HG03521 (cell line): ENCODE measurements at regions not wholly inside any gene's neighbourhood (a gene's known extent, or its start where the extent isn't known, plus 50 kb on each side); places are given as distances from the start of the nearest gene placed in this dataset.
"Not testable (repeated sequence)": the region's sequence is repeated elsewhere in the genome, so short reads cannot be mapped to it uniquely, and the experiment has no call there.

Source experiments
- ATAC-seq: cut with Tn5 transposase; IDR thresholded peaks from one replicate; pipeline ENCODE4 v1.9.1; 2021; ENCODE audit warnings: mild to moderate bottlenecking, moderate library complexity; ENCODE audit not compliant: unreplicated experiment

DNA sequence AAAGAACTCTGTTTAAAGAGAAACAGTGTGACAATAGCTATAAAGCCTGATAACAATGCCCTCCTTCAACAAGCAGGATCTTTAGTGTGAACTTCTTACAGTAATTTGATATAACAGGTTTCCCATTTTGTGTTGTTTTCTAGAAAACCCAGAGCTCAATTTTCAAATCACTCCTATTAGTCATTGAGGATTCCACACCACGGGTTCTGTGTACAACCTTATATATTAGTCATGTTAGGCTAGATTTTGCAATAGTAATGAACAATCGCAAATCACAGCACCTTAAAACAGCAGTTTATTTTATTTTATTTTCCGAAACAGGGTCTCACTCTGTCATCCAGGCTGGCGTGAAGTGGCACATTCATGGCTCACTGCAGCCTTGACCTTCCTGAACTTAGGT lies 1020.9 kb upstream of the INTU start:
- ATAC-seq = no peak

GRCh38 chr4:126614356-126614855 lies 1018.4 kb upstream of the INTU start:
- ATAC-seq = no peak

DNA sequence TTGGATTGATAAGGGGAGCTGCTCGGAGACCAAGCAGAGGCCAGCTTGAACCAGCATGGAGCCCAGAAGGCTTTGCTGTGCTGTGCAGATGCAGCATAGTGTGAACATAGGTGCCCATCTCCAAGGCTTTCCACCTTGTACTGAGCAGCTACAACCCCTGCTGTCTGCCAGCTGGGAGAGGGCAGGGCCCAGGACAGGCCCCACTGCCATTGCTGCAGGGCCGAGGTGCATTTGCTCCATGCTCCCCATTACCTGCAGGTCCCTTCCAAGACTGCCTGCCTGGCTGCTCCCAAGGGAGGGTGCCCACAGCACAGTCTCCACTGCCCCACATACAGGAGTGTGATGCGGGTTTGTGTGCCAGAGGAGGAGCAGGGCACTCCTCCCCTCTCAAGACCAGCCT lies 1016.0 kb upstream of the INTU start:
- ATAC-seq = no peak

GRCh38 chr4:126627255-126627654 lies 1005.5 kb upstream of the INTU start:
- ATAC-seq = no peak

- no peak for ATAC-seq
Observed at GRCh38 chr4:126628933-126629332, 1003.8 kb upstream of the INTU start.

DNA sequence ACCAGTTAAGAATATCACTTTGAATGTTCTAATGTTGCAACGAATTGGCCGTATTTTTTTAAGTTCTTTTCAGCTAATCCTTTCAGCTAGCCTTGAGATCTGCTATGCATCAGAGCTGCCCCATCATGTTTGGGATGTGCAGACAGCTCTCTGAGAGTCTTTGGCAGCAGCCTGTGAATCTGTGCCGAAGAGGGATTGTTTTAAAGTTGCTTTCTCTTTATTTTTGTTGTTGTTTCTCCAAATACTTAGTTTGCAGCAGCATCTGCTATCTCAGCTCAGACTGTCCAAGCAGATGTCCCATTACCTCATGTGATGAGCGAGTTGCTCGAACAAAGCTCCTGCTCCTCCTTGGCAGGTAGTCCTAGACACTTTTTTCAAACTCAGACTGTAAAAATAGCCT lies 1002.5 kb upstream of the INTU start:
- ATAC-seq = no peak

- no peak for ATAC-seq
Observed at GRCh38 chr4:126633306-126633705, 999.5 kb upstream of the INTU start.

GRCh38 chr4:126637706-126638105 lies 995.1 kb upstream of the INTU start:
- no peak for ATAC-seq

GRCh38 chr4:126647320-126647719 lies 985.4 kb upstream of the INTU start:
- ATAC-seq = no peak

DNA sequence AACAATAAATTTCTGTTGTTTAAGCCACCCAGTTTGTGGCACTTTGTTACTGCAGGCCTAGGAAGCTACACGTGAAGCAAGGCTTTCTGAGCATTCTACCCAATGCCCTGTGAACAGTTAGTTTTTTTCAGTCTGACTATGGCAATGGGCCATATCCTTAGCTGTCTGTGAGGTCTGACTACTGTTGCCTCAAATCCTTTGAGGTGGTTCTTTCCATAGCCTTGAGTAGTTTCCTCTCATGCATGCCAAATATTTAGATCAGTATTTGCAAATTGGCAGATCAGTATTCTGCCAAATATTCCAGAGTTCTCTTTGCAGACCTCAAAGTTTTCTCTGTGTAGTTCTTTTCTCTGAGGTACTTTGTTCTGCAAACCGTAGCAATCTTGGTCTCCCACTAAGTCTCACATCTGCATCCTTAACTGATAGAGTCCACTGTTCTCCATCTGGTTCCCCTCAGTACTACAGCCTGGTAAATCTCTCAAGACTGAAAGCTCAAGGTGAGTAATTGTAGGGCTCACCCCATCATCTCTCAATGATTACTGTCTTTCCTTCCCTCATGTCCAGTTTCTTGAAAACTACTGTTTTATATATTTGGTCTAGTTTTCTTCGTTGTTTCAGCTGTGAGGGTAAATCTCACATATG lies 984.9 kb upstream of the INTU start:
- ATAC-seq = no peak

- ATAC-seq = no peak
Observed at GRCh38 chr4:126658411-126658810, 974.3 kb upstream of the INTU start.

DNA sequence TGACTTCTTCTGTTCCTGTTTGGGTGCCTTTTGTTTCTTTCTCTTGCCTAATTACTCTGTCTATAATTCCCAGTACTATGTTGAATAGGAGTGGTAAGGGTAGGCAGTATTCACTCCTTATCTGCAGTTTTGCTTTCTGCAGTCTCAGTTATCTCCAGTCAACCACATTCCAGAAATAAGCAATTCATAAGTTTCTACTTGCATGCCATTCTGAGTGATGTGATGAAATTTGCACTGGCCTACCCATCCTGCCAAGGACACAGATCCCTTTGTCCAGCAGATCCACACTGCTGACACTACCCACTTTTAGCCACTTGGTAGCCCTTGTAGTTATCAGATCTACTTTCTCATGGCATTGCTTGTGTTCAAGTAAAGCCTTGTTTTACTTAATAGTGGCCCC lies 971.6 kb upstream of the INTU start:
- ATAC-seq = no peak

DNA sequence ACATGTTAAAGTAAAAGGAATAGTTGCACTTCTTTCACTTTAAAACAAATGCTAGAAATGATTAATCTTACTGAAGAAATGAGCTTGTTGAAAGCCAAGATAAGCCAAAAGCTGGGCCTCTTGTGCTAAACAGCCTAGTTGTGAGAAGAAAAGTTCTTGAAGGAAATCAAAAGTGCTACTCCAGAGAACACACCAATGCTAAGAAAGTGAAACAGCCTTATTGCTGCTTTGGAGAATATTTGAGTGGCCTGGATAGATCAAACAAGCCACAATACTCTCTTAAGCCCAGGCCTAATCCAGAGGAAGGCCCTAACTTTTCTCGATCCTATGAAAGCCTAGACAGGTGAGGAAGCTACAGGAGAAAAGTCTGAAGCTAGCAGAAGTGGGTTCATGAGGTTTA lies 967.9 kb upstream of the INTU start:
- ATAC-seq = no peak

GRCh38 chr4:126670038-126670437 lies 962.7 kb upstream of the INTU start:
- ATAC-seq = not testable (repeated sequence)

DNA sequence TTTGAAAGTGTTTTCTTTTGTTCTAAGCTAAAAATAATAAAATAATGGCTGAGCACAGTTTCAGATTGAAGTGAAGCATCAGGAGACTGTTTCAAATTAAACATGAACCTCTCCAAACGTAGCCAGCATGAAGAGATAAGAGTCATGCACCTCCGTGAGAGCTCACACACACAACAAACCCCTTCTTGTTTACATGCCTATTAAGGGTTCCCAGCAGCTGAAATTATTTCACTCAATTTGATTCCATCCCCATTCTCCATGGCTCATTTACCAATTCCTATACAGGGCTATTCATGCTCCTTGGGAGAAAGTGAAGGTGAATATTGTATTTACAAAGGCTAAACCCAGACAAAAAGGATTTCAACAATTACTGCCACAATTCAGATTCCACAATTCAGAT lies 954.1 kb upstream of the INTU start:
- ATAC-seq = no peak

DNA sequence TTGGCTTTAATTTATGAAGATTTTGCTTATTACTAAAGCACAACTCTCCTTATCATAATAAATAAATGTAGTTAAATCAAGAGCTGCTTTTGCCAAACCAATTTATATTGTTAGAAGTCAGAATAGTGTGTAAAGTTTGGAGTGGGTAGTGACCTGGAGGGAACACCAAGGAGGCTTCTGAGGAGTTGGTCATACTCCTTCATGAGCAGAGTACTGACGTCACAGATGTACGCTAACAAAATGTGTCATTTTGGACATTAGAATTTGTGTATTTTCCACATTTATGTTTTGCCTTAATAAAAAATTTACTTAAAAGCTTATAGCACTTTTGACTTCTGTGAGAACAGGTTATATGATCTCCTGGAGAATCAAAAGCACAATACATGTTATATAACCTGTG lies 953.5 kb upstream of the INTU start:
- ATAC-seq = no peak

- ATAC-seq = no peak
Observed at GRCh38 chr4:126682250-126682649, 950.5 kb upstream of the INTU start.

DNA sequence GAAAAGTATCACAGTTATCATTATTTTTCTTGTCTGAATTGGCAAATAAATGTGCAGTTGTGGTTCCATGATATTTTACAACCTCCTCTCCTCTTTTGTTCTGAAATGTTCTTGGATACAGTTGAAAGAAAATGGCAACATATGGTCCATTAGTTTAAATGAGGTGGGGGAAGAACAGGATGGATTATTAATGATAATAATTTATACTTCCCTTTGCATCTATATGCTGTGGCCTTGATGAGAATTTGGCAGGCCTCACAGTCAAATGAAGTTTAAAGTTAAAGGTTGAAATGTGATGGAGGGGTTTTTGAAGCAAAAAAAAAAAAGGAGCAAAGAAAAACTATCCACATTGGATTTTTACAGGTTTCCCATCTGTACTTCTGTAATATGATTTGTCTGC lies 946.3 kb upstream of the INTU start:
- no peak for ATAC-seq

- ATAC-seq = no peak
Observed at GRCh38 chr4:126687655-126688358, 945.0 kb upstream of the INTU start.

DNA sequence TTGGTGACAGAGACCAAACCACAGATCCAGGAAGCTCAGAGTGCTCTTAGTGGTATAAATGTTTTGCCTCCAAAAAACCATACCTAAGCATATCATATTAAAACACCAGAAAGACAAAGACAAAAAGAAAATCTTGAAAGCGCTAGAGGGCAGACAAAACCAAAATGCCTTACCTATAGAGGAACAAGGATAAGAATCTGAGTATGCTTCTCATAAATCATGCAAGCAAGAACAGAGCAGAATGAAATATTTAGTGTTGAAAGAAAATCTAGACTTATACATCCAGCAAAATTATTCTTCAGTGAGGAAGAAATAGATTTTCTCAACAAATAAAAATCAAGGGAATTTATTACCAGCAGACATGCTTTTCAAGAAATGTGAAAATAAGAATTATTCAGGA lies 941.0 kb upstream of the INTU start:
- ATAC-seq = no peak

- ATAC-seq = no peak
Observed at GRCh38 chr4:126697748-126698147, 935.0 kb upstream of the INTU start.

DNA sequence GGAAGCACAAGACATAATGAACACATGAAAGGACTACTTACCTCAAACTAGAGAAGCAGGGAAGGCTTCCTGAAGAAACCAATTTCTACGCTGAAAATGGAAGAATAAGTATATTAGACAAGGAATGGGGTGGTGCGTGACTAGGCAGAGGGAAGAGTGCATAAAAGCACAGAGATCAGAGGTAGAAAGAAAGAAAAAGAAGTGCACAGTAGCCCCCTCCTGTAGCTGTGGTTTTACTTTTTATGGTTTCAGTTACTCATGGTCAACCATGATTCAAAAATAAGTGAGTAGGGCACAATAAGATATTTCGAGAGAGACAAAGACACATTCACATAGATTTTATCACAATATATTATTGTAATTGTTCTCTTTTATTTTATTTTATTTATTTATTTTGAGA lies 934.5 kb upstream of the INTU start:
- ATAC-seq = no peak

- ATAC-seq = no peak
Observed at GRCh38 chr4:126701756-126702155, 931.0 kb upstream of the INTU start.
